NCI-H748 (cell line): ENCODE measurements at regions not wholly inside any gene's neighbourhood (a gene's known extent, or its start where the extent isn't known, plus 50 kb on each side); places are given as distances from the start of the nearest gene placed in this dataset.

Experiments
- DNase-seq: peaks from one replicate; lab custom pipeline; 2025; ENCODE audit not compliant: unreplicated experiment; lab: John Stamatoyannopoulos, UW

DNA sequence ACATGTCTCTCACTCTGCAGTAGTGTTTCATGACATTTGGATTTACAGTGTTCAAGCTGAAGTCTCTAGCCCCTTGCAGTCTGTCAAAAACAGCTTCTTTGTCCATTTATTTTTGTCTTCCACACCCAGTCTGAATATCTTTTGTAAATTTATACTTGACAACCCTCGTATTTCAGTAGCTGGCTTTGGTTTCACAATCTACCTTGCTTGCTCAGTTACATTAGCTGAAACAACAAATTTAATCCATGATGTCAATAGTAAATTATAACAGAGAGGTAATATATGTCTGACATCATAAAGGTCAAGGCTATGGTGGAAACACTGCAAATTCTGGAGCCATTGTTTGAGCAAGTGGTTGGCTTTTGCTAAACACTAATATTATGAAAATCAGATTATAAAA, 328.7 kb downstream of the MTX2 start:
- no peak for DNase-seq

DNA sequence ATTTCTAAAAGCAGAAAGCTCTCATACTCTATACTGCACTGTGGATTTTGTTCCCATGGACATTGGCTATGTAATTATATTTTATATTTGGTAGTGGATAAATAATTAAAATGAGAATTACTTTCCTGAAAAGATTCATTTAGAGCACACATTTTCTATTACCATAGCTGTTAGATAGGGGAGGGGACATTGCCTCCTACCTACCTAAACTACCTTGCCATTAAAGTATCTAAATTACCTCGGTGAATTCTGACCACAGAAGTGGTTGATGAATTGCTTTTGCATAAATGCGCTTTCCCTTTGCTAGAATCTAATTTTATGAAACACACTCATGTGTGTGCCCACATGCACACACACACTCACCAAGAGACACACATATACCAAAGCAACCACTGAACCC, 329.1 kb downstream of the MTX2 start:
- DNase-seq, result no peak

DNA sequence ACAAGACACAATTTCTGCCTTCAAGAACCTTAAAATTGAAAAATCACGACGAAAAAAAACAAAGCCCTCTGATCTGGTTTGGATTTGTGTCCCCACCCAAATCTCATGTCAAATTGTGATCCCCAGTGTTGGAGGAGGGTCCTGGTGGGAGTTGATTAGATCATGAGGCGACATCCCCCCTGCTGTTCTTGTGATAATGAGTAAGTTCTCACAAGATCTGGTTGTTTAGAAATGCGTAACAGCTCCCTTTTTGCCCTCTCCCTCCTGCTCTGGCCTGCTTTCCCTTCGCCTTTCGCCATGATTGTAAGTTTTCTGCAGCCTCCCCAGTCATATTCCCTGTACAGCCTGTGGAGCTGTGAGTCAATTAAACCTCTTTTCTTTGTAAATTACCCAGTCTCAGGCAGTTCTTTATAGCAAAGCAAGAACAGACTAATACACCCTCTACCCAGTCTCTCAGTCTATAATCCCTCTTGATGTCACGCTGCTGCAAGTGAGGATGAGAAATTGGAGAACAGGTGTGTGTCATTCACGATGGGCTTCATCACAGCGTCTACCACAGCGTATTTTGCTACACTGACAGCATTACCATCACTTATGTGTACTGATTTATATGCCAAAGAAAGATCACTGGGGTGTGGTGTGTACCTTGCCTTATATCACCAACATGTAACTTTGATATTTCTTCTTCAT, 330.7 kb downstream of the MTX2 start:
- DNase-seq, result no peak

DNA sequence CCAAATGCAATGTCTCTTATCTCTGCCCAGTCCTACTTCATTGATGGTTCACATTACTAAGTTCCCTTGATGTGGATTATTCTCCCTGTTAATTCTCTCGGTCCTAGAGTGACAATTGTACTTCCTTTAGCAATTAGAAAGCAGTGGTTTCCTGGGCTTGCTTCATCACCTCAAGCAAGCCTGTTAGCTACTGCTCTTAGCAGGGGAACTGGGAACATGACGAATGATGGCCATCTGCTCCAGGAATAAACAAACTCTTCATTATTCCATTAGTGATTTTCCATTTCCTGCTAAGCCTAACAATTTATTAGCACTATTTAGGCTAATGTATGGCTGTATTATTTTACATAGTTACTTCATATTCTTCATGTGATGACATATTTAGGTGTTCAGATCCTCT, 331.8 kb downstream of the MTX2 start:
- DNase-seq, result no peak

DNA sequence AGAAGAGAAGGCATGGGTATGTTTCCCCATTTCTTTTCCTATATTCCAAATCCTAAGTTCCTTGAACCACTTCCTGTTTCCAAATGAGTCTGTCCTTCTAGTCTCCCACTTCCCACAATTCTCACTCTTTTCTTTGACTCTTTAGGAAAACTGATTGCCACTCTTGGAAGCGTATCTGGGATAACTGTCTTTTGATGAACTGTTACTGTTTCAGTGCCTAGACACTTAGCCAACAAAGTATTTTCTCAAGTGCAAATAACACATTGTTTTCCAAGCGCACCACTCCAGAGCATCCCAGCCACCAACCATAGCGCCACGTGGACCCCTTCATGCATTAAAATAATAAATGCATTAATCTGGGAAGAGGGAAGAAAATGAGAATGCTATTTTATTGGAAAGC, 342.8 kb downstream of the MTX2 start:
- DNase-seq, result no peak

DNA sequence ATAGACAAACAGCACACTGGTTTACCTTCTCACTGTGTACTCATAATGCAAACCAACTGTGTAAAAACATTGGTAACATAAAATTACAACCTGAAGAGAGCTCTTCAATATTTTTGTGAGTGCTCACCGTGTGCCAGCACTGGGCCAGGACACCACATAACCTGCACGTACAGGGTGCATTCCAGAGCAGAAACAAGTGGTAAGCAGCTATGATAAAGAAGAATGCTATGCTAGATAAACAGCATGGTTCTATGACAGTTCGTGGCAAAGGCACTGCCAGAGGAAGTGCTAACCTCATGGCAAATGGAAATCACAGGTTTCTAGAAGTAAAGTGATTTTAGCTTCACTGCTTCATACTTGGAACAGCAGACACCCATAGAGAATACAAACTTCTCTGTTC, 343.5 kb downstream of the MTX2 start:
- no peak for DNase-seq

DNA sequence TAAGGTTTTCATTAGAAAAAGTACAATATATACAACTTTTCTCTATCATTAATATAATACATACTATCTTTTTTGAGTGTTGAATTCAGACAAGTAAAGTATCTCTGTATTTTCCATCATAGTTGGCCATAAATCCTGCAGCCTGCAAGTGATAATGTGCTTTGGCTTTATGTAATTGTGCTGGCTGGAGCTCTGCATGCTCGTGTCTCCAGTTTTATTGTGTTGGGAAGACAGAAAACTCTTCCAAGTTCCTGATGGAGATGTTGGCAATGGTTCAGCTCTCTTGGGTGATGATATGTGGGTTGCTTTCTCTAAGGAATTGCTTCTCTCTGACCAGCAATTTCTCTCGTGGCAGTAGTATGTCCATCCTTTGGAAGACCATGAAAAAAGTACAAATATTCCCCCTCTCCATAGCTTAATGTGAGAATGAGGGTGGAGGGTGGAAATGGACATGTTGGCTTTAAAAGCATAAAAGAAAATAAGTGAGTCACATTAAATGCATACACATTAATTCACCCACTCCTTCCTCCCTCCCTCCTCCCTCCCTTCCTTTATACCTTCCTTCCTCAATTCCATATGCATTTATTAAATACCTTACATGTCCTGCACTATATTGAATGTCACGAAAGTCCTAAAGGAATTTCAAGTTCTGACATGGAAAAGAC, 344.2 kb downstream of the MTX2 start:
- no peak for DNase-seq

DNA sequence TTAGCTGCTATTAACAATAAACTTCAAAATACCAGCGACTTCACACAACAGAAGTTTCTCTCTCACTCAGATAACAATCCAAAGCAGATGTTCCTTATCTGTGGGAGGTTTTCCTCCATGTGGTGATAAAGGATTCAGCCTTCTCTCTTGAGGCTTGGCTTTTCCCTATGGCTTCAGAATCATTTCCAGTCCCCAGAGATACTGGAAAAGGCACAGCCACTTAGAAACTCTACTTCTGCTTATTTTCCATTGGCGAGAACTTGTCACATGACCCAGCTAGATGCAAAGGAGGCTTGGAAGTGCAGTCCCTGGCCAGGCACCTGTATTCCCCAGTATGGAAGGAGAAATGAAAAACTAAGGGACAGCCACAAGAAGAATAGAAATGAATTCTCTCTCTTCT, 344.8 kb downstream of the MTX2 start:
- DNase-seq, result no peak

DNA sequence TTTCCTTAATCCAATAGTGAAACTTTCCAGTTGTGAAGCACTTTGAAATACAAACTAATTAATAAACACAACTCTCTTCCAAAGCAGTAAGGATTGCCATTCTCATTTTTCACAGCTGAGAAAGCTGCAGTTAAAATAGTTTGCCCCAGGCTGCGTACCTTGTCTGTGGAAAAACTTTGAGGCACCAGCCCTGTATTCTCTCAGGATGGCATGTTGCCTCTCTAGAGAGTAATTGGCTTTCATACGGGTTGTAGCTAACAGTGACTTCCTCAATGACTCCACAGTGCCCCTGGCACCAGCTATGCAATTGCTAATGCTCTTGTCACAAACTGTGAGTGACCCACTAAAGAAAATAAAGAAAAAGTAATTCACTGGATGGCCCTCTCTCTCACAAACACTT, 345.7 kb downstream of the MTX2 start:
- DNase-seq, result no peak

DNA sequence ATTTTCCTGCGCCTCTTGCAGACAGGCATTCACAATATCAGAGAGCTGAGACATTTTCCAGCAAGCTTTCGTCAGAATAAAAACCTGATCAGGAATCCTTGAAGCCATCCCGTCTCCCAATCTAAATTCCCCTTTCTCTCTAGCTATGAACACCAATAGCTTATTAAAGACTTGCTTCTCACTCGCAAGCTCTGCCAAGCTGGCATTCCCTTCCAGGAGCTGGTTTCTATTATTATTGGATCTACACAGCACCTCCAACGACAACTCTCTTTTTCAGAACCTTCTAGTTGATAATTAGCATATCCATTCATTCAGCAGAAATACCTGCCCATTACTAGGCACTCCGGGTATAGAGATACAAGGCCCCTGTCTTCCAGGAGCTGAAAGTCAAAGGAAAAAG, 350.3 kb downstream of the MTX2 start:
- no peak for DNase-seq

DNA sequence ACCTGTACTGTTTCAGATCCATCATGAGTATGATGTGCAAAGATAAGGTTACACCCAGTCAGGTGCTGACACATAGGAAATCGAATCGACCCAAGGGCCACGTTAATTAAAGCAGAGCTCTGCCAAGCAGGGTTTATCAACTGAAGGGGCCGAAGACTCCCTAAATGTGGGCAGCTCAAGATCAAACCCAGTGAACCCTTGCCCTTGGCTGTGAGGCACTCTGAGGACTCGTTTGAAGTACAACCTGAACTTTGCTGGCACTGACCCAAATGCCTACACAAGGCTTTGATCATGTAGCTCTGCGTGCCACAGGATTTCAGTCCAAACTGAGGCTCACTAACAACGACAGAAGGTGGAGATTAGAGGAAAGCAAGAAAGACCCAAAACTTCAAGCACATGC, 352.1 kb downstream of the MTX2 start:
- no peak for DNase-seq

DNA sequence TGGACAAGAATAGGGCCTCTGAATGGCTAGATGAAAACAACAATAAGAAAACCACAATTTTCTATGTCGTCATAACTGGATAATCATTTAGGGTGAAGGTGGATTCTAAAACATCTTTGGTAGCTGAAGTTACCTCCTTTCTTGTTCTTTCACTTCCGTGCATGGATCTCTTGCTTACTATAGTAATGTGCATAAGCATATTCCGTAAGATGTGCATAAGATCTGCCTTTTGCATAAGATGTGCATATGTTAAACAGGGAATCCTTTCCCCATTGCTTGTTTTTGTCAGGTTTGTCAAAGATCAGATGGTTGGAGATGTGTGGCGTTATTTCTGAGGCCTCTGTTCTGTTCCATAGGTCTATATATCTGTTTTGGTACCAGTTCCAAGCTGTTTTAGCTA, 353.6 kb downstream of the MTX2 start:
- DNase-seq, result no peak

DNA sequence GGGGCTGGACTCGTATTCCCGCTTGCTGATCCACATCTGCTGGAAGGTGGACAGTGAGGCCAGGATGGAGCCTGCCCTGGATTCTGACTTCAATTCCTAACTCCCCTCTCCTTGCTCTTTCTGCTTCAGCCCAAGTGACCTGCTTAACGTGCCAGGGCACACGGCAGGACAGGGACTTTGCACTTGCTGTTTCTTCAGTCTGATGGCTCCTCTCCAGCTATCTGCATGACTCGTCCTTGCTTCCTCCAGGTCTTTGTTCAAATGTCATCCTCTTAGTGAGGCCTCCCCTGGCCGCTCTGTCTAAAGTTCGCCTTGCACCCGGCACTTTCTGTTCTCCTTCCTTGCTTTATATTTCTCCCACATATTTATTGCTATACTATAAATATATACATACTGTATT, 357.6 kb downstream of the MTX2 start:
- no peak for DNase-seq

DNA sequence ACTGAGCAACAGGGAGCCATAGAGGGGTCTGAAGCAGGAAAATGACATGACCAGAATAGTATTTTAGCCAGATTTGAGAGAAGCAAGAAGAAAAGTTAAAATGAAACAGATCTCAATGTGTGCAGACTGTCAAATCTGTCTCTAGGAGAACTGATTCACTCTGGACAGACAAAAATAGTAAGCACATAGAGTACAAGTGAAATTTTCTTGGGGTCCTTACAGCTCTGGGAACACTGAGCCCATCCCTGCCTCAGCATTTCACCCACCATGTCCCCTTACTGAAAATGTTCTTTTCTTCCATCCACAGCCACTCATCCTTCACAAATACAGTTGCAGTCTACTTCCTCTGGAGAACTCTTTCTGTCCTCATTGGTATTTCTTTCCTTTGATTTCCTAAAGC, 359.2 kb downstream of the MTX2 start:
- DNase-seq, result no peak

DNA sequence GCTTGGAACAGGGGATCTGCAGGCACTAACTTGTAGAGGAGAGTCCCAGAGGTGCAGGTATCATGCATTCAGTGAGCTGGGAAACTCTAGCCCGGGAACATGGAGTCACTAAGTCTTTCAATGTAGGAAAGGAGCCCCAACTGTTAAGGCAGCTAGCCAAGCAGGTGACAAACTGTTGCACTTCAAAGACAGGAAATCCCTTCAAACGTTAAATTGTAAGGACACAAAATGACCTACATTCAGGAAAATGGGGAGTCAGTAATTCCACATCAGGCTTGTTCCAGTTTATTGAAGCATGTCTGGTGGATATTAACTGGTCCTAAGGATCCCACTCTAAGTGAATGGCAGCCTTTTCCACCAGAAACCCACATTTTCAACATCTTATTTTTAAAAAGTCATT, 364.5 kb downstream of the MTX2 start:
- DNase-seq, result no peak

DNA sequence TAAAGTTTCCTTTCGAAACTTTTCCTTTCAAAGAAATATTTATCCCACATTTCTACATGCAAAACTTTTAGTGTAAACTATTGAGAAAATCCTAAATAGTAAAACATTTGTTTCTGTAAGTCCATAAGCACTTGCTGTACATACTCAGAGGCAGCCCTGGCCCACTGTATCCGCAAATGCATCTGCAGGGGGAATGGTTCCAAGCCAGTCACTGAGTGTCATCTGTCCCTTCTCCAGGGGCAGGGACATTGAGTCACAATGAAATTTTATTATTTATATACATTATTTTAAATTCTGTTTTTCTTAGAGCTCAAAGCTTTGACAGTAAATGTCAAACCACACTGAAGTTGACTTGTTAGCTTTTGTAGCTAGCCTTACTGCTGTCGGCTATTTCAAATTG, 367.2 kb downstream of the MTX2 start:
- DNase-seq, result peak; percentile 36

DNA sequence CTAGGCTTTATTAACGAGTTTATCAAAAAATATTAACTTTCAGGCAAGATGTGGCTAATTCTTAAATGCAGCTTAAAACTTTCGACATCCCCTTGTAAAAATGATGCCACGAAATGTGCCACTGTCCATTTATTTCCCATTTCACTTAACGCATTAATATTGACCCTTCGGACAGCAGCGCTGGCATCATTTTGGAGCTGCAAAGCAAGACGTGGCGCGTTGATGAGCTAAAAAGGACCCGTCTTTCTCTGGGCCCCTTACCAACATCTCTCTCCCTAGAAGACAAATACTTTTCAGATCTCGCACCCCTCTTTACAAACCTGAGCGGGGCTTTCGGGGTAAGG, 367.9 kb downstream of the MTX2 start:
- peak; percentile 76 for DNase-seq

DNA sequence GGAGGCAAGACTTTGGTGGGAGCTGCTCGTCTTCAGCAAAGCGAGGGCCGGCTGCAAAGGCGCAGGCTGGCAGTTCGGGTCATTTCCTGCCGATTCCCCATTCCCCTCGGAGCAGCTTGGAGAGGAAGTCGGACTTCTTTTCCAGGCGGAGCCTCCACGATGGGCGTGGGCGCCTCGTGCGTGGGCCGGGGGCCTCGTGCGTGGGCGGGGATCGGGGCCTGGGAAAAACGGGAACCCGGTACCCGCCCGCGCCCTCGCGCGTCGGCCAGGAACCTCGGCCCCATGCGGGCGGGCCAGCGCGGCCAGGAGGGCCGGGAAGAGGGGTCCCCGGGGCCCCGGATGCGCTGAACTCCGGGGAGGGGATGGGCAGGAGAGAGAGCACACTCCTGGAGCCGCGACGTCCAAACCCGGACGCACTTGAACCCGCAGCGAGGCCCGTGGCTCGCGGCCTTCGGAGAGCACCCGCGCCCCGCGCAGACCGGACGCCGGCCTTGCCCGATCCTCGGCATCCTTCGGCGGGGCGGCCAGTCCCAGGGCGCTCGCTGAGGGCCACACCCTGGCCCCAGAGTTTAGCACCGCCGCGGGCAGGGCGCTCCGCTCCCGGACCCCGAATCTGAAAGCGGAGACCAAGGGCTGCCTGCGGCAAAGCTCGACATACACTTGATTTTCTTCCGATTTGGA, 368.4 kb downstream of the MTX2 start:
- peak; percentile 86 for DNase-seq

DNA sequence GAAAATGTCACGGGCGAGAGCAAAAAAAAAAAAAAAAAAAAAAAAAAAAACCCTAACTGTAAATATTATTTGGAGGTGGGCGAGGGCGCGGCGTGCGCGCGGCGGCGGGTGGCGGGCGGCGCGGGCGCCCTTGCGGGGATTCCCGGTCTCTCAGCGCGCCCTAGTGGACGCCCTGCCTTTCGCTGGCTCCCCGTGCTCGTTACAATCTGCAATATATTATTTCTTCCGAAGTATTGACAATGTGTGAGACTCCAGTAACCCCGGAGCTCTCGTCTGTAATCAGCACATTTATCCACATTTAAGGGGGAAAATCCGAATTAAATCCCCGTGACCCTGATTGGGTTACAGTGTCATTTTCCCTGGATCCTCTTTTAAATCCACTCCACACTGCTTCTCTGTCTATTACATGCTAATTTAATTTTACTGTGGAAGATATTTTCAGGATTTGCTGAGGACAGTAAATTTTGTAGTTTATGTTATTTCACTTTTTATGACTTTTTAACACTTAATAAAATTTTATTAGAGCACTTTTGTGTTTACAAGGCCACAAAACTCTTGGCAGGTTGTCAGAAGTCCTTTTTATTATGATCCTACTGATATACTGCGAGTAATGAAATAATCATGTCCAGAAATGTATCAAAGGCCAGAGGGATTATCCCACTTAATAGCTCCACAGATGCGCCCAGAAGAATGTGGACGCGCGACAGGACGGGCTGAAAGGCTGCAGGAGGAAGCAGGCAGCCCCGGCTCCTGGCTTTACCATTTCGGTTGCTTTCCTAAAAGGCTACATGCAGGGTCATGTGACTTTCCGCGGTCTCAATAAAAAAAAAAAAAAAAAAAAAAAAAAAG, 369.1 kb downstream of the MTX2 start:
- DNase-seq, result peak; percentile 85

DNA sequence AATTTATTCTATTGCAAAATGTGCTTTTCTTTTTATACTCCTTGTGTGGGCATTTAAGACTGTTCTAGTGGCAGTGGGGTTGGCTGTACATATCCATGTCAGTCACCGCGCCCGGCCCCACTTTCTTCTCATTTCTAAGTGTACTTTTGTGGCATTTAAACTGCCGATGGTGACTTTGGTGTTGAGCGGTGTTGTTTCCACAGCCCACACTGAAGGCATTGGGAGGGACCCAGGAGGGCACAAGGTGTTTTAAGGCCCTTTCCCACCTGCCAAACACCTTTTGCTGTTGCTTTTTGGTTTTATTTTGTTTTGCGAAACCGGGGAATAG, 369.7 kb downstream of the MTX2 start:
- DNase-seq, result no peak

DNA sequence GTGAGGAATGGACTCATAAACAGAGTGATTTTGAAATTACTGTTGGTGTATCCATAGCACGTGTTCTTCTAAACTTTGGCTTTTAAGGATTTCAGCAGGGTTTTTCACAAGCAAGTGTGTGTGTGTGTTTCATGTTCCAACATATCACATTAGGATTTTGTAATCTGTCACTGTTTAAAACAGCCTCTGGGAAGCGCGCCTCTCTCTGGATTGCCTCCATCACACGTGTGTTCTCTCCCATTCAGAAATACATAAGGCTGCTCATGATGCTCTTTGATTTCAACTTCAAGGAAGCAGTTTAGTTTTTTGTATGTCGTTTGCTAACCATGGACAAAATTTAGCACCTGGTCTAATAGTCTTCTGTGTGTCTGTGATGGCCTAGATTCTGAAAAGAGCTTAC, 370.4 kb downstream of the MTX2 start:
- no peak for DNase-seq

DNA sequence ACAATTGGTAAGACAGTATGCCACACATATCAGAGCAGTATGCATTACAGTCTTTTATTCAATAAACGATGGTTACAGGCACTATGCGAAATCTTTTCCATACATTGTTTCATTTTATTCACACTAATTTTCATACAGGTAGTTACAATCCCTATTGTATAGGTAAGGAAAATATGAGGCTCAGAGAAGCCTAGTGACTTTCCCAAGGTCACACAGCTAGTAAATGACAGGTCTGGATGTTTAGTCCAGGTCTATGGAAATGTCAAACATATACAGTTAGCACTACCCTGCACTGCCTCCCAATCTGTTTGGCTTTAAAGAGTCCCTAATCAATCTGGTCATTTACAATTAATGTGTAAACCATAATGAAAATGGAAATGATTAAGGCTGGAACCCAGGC, 372.2 kb downstream of the MTX2 start:
- no peak for DNase-seq
